Type B pancreatic cell (in vitro differentiated cells): ENCODE measurements at regions not wholly inside any gene's neighbourhood (a gene's known extent, or its start where the extent isn't known, plus 50 kb on each side); places are given as distances from the start of the nearest gene placed in this dataset. TPM values are rescaled to one million over a fixed set of nuclear protein-coding genes. Genes with fewer than 3 reads are reported as not detected.

Experiments used
- DNase-seq: peaks from one replicate; pipeline ENCODE4 v3.0.0; 2021; ENCODE audit warnings: mixed read lengths; ENCODE audit not compliant: unreplicated experiment; ENCODE audit errors: extremely low spot score
- H3K27ac Mint-ChIP-seq: 2 replicates; pipeline ENCODE4 v1.8.0; 2021; ENCODE audit warnings: mild to moderate bottlenecking, mixed read lengths
- H3K27me3 Mint-ChIP-seq: 2 replicates; pipeline ENCODE4 v1.8.0; 2021; ENCODE audit warnings: mixed read lengths
- H3K36me3 Mint-ChIP-seq: 2 replicates; pipeline ENCODE4 v1.8.0; 2021; ENCODE audit warnings: mixed read lengths
- H3K4me1 Mint-ChIP-seq: one replicate; pipeline ENCODE4 v1.8.0; 2021; ENCODE audit warnings: mixed read lengths; ENCODE audit not compliant: unreplicated experiment
- H3K4me3 Mint-ChIP-seq: 2 replicates; pipeline ENCODE4 v1.8.0; 2021; ENCODE audit warnings: mild to moderate bottlenecking, mixed read lengths
- H3K9me3 Mint-ChIP-seq: 2 replicates; pipeline ENCODE4 v1.8.0; 2021; ENCODE audit warnings: mixed read lengths
- microRNA-seq: library from miRNA; unstranded; fragments of <30 nt; microRNA quantifications from one replicate; pipeline ENCODE4, GENCODE V29; 2020
- TF ChIP-seq, protein P1 (sequence below): fragments of 200-600 bp; sonication (generic); conservative IDR thresholded peaks from 2 replicates; pipeline ENCODE4 v1.5.0; 2021; ENCODE audit warnings: antibody characterized with exemption, mild to moderate bottlenecking

DNA sequence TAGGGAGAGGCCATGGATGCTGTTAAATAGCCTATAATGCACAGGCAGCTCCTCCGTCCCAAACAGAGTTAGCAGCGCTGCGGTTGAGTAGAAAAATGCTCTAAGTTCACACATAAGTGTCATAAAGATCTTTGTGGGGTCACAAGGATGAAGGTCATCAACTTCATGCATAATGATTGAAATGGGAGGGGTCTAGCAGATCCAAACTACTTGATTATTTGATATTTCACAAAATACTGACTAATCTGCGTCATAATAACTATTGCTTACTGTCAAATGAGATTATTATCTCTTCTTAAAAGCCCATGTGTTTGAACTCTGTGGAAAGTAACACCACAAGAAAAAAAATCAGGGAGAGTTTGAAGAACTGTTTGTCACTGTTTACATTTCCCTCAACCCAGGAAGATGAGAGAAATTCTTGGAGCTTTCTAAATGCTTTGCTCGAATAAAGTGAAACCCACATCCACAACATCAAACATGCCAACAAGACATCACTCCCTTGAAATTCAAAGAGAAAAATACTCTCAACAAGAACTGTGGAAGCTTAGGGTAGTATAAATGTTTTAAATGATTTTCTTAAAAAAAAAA lies 50.5 kb upstream of the CREB1 start:
- TF ChIP-seq, protein P1, sequence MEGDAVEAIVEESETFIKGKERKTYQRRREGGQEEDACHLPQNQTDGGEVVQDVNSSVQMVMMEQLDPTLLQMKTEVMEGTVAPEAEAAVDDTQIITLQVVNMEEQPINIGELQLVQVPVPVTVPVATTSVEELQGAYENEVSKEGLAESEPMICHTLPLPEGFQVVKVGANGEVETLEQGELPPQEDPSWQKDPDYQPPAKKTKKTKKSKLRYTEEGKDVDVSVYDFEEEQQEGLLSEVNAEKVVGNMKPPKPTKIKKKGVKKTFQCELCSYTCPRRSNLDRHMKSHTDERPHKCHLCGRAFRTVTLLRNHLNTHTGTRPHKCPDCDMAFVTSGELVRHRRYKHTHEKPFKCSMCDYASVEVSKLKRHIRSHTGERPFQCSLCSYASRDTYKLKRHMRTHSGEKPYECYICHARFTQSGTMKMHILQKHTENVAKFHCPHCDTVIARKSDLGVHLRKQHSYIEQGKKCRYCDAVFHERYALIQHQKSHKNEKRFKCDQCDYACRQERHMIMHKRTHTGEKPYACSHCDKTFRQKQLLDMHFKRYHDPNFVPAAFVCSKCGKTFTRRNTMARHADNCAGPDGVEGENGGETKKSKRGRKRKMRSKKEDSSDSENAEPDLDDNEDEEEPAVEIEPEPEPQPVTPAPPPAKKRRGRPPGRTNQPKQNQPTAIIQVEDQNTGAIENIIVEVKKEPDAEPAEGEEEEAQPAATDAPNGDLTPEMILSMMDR, result no peak
- Mint-ChIP-seq H3K27ac (no peak overlapping the region), H3K27me3 (peaks cover 3% of the 10 kb centered on the region), H3K4me3 (no peak overlapping the region), H3K36me3 (no peaks in the 10 kb centered on the region), H3K9me3 (peaks cover 3% of the 10 kb centered on the region), H3K4me1 (peaks cover 23% of the 10 kb centered on the region)
- DNase-seq, result no peak

Small RNA genes lying in the stretch of these regions (microRNA-seq; reads per million reads assigned to microRNA genes)
- gene MIR1302-4, result not detected
